ENCODE measurements at regions not wholly inside any gene's neighbourhood (a gene's known extent, or its start where the extent isn't known, plus 50 kb on each side); places are given as distances from the start of the nearest gene placed in this dataset.

- no peak for TF ChIP-seq CTCF (IDR thresholded peaks at IDR 0.05; ENCODE audit: borderline replicate concordance, extremely low read depth, low read length, poor library complexity, severe bottlenecking)
- no peak for TF ChIP-seq EZH2 (IDR thresholded peaks at IDR 0.05; ENCODE audit: borderline replicate concordance, low read depth, low read length, severe bottlenecking)
Measured at GRCh38 chr6:23435798-23436197, 690.2 kb upstream of the NRSN1 start.

Data from DND-41 (cell line).